ENCODE measurements at regions not wholly inside any gene's neighbourhood (a gene's known extent, or its start where the extent isn't known, plus 50 kb on each side); places are given as distances from the start of the nearest gene placed in this dataset.

DNA sequence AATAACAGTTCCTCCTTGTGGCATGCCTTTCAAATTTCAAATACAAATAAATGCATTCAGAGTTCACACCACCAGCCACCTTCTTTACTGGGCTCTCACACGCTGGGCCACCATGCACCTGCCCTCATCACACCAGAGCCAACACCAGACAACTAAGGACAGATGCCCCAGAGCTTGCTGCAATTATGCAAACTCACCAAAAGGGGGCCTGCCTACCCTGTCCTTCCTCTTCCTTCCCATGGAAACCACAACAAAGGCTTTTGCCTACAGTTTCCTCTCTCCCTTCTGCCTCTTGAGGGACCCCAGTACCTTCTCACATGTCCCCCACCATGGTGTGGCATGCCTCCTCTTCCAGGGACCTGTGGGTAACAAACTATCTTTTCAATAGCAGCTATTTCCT is 1333.9 kb upstream of the TENM3 start:
- DNase-seq: no peak

DNA sequence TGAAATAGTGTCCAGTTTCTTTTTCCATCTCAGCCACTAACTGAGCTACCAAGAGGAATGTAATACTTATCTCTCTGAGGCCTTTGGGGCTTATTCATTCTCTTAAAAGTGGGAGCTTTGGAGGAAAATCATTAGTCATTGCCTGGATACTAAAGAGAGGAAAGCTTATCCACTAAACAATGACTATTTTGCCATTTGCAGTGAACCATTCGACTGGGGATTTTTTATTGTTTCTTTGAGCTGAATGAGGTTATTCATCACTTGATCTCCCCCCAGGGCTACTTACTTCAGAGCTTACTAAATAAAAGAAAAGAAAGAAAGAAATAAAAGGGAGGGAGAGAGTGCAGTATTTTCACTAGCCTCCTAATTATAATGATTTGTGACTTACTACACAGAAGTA is 1329.5 kb upstream of the TENM3 start:
- DNase-seq: no peak

DNA sequence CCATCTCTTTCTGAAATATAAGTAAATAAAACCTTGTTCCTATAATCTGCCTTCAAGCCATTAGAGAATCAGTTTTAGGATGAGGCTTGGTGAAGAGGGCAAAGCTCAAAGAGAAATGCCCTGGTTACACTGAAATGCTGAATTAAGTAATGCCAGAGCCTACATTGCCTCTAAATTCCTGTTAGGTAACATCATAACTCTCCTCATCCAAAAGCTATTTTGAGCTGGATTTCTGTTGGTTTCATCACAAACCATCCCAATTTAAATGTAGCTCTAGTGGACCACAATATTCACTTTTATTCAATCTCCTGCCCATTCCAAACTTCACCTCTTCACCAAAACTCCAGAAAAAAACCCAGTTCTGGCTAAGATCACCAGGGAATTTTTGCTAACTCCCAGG is 1319.7 kb upstream of the TENM3 start:
- no peak for DNase-seq

DNA sequence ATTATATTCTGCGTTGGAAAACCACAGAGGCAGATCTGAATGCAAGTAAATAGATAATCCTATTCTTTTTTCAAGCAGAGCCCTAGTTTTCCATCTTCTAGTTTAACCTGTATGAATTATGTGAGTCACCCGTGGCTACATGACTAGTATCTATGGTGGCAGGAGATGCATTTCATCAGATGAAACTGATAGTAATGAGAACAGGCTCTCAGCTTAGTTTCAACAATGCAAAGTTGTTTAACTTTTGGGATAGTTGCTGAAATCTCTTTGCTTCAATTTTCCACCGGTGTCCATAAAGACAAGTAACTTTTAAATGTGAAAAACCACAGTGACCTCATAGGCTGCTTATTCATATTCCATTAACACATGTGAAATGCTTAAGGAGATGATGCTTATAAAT is 1317.4 kb upstream of the TENM3 start:
- DNase-seq: no peak

DNA sequence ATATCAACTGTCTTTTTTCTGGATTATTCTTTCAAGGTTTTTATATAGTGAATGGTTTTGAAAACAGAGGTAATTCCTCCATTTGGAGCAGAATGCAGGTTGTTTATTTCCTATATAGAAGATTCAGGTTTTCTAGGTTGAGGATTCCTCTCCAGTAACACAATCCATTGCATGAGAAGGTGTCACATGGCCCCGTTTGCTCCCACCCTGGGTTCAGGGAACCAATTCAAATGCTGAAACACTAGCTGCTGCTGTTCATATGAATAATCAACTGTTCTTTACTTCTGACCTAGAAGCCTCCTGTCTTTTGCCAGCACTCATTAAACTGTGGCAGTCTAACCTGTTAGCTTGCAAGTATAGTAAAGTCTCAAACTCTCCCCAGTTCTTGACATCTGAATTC is 1316.9 kb upstream of the TENM3 start:
- no peak for DNase-seq

DNA sequence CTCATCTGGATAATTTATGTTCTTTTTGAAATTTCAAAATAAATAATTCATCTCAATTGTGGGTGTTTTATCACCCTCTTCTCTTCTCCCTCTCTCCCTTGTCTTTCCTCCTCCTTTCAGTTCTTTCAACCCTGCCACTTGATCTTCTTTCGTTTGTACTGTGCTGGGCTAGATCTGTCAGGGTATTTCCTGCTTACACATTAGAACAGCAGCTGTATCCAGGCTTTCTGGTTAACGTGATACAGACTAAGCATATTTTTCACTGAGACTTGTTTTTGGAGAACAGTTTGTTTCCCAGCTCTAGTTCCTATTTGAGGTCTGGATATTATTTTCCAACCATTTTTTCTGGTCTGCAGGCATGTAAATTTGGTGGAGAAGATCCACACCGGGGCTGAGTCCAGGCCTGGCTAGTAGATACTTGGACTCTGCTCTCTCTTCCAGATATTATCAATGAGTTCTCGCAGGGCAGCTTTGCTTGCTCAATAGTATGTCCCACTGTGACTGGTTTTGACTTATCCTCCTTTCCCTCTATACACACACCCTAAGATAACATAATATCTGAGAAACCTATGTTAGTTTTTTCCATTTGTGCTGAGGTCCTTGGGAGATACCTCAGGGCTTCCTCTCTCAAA is 1310.7 kb upstream of the TENM3 start:
- DNase-seq: no peak

DNA sequence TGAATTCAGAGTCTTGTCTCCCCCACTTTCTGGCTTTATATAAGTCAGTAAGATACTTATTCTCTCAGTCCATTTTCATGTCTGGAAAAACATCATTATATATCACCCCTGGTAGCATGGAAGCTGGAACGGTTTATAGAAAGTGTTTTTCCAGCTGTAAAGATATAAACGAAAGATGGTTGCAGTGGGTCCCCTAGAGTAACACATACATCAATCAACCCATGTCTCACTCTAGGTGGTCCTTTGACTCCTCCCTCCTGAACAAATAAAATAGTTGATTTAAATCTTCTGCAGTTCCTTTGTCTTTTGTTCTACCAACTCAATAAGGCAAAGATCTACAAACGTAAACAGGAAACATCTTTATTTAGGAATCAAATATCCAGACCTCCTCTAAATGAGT is 1306.1 kb upstream of the TENM3 start:
- no peak for DNase-seq

DNA sequence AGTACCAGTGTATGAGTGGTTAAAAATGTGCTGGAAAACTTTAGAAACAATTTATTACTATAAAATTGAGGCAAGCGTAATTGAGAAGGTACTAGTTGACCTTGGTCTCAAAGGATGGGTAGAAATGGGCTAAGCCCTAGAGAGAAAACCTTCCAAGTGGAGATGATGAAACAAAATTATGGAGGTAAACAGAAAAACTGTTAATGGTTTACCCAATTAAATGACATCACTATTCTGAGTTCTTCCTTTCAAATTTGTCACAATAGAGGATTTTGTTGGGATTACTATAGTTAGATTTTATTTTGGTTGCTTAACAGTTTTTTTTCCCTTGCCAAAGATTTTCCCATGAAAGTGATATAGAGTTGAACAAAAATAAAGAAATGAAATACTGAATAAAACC is 1302.5 kb upstream of the TENM3 start:
- DNase-seq: no peak

DNA sequence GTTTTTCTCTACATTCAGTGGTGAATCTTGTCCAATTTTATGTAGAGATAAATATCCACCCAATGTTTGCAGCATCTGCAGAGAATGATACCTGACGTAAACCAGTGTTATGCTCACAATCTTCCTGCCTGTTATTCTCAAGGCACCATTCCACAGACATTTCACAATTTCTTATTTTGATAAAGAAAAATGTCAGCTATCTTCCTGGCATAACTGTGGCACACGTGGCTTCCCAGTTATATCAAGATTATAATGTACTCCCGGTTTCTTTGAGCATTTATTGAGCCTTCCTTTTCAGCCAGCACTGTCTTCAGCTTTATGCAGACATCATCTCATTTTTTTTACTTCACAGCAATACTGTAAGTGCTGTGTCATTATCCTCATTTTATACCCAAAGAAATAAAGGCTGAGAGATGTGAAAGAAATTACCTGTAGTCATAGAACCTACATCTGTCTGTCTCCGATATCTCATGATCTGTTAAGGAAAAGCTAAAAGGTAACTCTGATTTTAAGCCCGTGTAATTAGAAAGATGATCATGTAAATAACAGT is 1300.8 kb upstream of the TENM3 start:
- DNase-seq: no peak

DNA sequence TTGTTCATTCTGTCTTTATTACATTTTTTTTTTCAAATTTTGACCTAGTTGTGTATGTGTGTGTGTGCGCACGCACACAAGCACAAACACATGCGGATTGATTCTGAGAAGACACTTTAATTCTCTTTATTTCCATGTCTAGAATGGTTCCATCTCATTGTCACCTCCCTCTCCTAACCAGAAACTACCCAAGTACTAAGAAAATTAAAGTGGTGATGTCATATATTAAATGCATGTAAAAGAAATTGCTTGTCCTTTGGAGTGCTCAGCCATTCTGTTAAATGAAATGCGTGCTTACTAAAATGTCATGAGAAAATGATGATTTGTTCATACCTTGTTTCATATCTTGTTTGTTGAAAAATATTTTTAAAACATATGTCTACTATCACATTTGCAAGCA is 1297.0 kb upstream of the TENM3 start:
- no peak for DNase-seq

DNA sequence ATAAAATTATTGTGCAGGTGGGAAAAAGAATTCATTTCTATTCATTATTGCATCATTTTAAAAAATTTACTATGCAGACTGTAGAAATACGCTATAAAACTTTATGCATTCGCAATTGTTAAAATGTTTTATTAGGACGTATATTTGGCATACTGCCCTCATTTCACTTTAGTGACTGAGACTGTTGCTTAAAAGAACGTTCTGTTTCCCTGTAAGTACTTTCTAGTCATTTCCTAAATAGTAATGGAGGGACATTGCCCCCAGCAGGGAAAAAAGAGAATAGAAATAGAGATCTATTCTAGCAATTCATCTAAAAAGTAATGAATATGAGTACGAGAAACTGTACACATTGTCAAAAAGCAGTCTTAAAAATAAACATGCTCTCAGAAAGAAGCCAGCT is 1295.8 kb upstream of the TENM3 start:
- no peak for DNase-seq

DNA sequence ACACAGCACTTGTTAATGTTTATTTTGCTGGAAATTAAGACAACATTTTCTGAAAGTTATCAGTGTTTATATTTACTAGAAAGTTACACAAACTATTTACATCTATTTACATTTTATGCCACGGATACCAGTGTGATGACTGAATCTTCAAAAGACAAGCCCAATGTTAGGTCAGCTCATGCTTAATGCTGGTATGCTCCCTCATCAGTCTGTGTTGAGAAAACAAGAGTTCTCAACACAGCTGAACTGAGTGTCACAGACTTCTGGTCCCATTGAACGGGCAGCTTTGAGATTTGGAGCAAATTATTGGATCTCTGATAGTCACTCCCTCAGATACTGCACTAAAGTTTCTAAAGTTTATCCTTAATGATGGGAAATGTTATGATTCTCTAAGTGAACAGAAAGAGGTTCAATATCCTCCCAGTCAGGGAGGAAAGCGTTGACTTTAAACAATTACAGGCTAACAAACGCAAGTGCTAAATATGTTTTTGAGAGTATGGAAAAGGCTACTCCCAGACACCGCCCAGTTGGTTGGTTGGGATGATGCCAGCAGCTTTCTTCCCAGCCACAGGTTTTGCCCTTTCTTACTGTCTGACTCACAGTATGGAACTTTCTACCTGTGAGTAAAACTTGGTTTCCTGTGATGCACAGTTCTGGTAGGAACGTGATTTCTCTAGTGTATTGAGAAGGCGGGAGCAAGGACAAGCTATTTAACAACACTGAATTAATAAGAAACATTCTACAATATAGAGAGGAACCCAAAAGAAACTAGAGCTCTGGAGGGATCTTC is 1293.6 kb upstream of the TENM3 start:
- DNase-seq: no peak

DNA sequence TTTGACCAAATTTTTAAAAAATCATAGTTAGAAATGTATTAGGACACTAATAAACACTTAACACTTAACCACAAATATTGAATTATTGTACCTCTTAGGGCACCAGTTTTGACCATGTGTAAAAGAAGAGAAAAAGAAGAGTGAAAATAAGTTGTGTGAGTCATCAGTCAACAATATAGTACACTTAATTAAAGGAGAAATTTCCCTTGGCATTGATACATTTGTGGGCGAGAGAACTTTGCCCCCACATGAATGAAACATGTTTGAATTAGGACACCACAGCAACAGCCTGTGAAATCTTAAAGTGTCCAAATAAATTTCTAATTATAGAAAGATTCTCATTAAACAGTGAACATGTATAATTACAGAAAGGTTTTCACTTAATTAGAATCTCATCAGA is 1292.8 kb upstream of the TENM3 start:
- DNase-seq: no peak

DNA sequence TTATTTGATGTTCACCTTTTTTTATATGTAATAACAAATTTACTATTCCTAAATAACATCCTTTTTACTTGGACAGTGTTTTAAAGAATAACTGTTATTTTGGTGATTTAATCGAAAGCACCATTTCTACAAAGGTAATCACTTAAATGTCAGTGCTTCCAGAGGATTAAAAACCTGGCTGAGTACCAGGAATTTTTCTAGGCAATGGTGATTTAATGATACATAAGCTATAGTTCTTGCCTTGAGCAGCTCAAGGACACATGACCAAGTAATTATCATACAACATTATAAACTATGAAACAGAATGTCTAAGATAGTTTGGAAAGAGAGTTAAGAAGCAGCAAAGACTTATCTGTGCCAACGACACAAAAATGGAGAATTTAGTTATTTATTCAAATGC is 1291.9 kb upstream of the TENM3 start:
- DNase-seq: no peak

DNA sequence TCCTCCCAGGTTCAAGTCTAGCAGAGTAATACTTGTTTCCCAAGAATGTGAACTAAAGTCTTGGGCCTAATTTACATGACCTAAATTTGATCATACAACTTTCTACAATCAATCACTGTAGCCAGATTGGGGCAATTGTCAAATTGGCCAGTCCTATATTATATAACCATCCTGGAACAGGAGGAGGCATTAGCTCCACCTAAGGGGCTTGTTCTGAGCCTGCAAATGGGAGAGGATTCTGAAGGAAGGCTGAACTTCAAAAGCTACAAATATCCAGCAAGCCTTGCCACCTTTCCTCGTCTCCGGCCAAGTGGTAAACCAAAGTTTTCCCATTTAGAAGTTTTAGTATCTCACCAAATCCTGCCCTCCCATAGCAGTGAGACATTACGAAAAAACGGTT is 1289.6 kb upstream of the TENM3 start:
- DNase-seq: no peak

DNA sequence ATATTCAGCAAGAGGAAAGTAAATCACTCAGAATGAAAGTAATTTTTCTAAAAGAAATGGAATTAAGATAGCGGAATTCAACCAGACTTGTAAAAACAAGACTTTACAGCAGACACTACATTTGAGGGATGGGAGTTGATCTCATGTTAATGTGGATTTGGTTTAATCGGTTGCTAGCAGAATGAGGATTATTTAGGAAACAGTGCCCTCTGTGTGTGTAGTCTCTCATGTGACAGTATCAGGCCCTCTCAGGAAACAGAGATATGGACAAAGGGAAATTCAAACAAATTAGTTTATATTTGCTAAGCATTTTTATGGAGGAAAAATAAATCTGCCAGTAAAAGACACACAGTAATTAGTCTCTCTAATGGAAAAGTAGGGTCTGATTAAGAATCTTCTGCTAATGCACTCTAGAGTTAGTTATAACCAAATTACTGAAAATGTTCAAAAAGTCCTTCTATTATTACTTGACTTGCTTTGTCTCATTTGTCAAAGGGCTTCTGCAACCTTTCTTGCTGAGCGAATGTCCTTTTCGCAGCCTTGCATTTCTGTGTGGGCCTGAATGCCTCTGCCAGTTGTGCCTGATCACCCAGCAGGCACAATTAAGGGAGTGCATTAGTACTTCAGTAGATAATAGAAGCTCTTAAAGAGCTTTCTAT is 1282.3 kb upstream of the TENM3 start:
- DNase-seq: peak; percentile 84

DNA sequence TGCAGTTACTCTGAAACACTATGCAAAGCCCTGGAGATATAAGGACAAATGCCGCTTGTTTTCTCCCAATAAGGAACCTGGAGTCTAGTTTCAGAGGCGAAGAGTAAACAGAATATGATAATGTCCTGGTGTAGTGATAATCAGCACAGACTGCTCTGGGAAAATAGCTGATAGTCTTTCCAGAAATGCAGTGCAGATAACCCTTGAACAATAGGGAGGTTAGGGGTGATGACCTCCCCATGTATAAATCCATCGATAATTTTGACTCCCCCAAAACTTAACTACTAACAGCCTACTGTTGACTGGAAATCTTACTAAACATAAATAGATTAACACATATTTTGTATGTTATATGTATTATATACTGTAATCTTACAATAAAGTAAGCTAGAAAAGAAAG is 1280.9 kb upstream of the TENM3 start:
- DNase-seq: peak; percentile 70

DNA sequence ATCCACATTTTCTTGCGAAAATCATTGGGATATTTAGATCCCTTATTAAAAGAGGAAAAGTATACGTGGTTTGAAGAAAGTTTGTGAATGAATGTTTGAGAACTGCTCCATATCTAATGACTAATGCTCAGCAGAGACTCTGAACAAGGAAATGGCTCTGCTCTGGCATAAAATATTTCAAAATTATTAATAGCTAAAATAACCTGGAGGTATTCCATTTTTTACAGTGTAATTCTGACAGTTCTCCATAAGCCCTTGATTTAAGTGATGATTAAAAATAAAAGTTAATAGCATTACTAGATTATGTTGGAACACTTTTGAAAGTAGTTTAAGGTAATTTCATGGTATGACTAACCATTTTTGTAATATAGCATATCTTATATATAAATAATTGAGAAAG is 1276.9 kb upstream of the TENM3 start:
- no peak for DNase-seq

DNA sequence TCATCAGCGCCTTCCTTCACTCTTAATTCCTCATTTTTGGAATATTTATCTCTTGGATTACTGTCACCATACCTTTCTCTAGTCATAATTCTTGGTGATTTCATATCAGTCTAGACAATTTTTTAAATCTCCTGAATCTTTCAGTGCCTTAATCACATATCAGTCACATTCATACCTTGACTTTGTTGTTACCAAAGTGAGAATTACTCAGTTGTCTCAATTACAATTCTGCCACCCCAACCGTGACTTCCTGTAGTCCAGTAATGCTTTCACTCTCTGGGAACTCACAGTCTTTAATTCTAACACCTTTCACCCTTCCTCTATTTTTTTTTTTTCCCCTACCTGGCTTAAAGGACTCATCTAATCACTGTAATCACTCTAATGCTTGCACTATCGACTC is 1275.3 kb upstream of the TENM3 start:
- DNase-seq: no peak

DNA sequence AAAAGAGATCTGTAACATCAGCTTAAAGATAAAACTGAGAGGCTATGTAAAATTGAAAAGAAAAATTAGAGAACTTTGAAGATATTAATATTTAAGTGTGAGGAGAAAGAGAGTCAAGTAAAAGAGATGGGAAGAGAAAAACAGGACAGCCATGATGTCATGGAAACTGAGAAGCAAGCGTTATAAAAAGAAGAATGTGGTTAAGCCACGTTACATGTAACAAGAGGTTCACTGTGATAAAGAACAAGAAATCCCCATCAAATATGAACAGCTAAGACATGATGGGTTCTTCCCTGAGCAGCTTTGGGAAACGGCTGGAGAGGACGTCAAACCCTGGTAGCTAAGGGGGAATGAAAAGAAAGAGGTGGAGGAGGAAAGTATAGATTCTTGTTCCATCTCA is 1269.3 kb upstream of the TENM3 start:
- no peak for DNase-seq

DNA sequence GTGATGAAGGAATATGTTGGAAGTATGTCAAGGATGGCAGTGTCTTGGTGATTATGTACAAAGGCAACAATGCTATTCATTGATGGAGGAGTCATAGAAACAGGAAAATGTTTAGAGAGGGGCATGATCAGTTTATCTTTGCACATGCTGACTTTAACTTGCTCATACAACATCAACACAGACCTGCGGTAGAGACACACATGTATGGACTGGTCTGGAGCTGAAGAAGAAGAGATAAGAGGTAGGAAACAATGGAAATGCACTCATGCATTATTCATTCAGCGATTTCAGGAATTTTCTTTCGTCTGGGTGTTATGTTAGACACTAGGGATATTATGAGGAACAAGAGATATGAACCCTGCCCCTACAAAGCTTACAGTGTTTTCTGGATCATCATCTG is 1252.3 kb upstream of the TENM3 start:
- no peak for DNase-seq

DNA sequence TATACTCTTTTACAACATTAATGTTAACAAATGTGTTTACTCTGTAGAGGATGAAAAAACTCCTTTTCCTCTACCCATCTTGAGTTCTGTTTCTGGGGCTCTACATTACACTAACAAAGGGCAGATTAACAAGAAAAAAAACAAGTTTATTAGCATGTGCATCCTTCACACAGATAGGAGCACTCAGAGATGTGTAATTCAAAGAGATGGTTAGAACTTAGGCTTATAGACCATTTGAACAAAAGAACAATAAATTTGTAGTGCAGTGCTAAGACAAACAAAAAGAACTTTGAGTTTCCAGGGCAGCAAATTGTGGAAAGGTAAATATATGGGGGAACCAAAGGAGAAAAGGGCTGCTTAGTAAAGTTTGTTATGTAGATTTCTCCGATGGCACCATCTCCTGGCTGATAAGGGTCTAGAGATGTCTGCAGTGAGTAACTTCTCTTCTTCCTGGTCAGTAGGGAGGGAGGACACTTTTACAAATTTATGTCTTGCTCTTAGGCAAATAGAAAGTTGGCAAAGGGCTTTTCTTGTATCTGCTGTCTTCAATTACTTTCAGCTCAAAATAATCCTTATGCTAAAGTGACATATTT is 1249.9 kb upstream of the TENM3 start:
- DNase-seq: no peak

DNA sequence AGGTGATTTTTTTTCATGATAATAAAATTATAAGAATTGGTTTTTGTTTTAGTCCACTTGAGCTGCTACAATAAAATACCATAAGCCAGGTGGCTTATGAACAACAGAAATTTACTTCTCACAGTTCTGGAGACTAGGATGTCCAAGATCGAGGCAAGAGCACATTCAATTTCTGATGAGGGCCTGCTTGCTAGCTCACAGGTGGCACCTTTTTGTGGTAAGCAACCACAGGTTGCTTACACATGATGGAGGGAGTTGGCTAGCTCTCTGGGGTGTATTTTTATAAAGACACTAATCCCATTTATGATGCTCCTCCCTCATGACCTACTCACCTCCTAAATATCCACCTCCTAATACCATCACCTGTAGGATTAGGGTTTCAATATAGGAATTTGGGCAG is 1248.5 kb upstream of the TENM3 start:
- DNase-seq: no peak

DNA sequence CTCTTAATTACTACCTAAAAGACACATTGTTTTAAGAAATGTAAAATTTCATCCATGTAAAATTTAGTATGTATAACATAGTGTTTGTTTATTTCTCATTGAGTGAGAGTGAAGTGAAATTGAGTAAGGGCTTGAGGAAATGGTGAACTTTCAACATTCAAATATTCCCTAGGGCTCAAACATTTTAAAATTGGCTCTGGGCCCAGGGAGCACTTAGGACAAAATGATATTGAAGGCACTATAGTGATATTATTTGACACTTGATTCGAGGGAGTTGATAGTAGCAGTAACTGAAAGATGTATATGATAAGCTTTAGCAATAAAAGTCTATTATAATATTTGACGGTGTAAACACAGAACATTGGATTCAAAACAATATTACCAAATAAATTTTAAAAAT is 1244.0 kb upstream of the TENM3 start:
- DNase-seq: no peak
